ENCODE measurements at regions not wholly inside any gene's neighbourhood (a gene's known extent, or its start where the extent isn't known, plus 50 kb on each side); places are given as distances from the start of the nearest gene placed in this dataset.

DNA sequence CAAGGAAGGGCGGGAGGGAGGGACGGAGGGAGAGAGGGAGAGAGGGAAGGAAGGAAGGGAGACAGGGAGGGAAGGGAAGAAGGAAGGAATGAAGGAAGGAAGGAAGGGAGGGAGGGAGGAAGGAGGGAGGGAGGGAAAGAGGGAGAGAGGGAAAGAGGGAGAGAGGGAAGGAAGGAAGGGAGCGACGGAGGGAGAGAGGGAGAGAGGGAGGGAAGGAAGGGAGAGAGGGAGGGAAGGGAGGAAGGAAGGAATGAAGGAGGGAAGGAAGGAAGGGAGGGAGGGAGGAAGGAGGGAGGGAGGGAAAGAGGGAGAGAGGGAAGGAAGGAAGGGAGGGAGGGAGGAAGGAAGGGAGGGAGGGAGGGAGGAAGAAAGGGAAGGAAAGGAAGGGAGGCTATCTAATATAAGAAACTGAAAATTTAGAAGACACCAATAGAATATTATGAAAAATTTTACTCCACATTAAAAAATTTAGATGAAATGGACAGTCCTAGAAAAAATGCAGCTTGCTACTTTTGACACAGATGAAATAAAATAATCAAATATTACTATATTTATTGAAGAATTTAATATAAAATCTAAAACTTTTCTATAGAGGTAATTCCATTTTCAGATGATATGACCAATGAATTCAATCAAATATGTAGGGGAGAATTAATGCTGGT lies 280.3 kb upstream of the SLITRK3 start:
- Histone ChIP-seq H3K36me3 (ENCODE audit: low read depth, missing control alignments) (no peaks in the 10 kb centered on the region), H3K27ac (no peak overlapping the region), H3K4me3 (no peak overlapping the region), H3K4me1 (no peaks in the 10 kb centered on the region), H3K9me3 (no peaks in the 10 kb centered on the region), H3K27me3 (no peaks in the 10 kb centered on the region)
- TF ChIP-seq, protein P1, sequence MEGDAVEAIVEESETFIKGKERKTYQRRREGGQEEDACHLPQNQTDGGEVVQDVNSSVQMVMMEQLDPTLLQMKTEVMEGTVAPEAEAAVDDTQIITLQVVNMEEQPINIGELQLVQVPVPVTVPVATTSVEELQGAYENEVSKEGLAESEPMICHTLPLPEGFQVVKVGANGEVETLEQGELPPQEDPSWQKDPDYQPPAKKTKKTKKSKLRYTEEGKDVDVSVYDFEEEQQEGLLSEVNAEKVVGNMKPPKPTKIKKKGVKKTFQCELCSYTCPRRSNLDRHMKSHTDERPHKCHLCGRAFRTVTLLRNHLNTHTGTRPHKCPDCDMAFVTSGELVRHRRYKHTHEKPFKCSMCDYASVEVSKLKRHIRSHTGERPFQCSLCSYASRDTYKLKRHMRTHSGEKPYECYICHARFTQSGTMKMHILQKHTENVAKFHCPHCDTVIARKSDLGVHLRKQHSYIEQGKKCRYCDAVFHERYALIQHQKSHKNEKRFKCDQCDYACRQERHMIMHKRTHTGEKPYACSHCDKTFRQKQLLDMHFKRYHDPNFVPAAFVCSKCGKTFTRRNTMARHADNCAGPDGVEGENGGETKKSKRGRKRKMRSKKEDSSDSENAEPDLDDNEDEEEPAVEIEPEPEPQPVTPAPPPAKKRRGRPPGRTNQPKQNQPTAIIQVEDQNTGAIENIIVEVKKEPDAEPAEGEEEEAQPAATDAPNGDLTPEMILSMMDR (IDR thresholded peaks at IDR 0.05) = no peak
- TF ChIP-seq POLR2A (IDR thresholded peaks at IDR 0.05) = no peak
- 86 to 98% methylated on average over 4 of the region's 4 CpGs for WGBS, 2 donors
- no peak for DNase-seq
- intact Hi-C loops (cut with DNase I; ENCODE audit: low total_unique reads) = no loop called here

DNA sequence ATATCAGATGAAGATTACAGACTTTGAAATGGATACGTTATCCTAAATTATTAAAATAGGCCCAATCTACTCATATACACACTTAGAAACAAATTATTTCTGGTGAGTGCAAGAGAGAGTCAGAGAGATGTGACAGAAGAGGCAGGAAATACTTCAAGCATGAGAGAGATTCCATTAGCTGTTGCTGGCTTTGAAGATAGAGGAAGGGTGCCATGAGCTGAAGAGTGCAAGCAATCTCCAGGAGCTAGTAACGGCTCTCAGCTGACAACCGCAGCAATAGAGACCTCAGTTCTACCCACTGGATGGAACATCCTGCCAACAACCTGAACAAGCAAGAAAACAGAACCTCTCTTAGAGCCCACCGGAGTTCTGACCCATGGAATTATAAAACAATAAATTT lies 270.7 kb upstream of the SLITRK3 start:
- DNase-seq = no peak
- no peaks in the 10 kb centered on the region for H3K9me3 ChIP-seq
- H3K36me3 ChIP-seq (ENCODE audit: low read depth, missing control alignments) = no peaks in the 10 kb centered on the region
- H3K4me3 ChIP-seq = no peak overlapping the region
- TF ChIP-seq, protein P1 (IDR thresholded peaks at IDR 0.05) = no peak
- TF ChIP-seq POLR2A (IDR thresholded peaks at IDR 0.05) = no peak
- H3K4me1 ChIP-seq = no peaks in the 10 kb centered on the region
- H3K27me3 ChIP-seq = no peaks in the 10 kb centered on the region
- WGBS, 2 donors = 78 to 92% methylated on average over 4 of the region's 4 CpGs
- intact Hi-C loops (cut with DNase I; ENCODE audit: low total_unique reads) = no loop called here
- no peak overlapping the region for H3K27ac ChIP-seq

DNA sequence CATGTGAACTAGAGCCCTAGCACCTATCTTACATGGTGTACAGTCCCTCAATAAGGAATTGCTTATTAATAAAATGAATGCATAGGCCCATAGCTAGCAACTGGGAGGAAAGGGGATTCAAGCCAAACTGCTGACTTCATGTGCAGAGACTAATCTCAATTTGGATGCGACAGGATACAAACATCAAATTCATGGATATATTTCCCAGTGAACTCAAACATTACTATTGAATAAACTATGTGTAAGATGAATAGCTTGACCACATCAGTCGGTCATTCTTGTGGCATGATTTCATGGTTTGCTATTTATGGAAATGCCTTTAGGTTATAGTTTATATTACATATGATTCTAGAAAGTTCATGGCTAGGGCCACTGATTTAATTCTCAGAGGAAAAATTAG lies 268.6 kb upstream of the SLITRK3 start:
- H3K27ac ChIP-seq = no peak overlapping the region
- intact Hi-C loops (cut with DNase I; ENCODE audit: low total_unique reads) = no loop called here
- no peak overlapping the region for H3K4me3 ChIP-seq
- H3K9me3 ChIP-seq = no peaks in the 10 kb centered on the region
- no peaks in the 10 kb centered on the region for H3K27me3 ChIP-seq
- H3K36me3 ChIP-seq (ENCODE audit: low read depth, missing control alignments) = no peaks in the 10 kb centered on the region
- 91 to 95% methylated on average over 2 of the region's 2 CpGs for WGBS, 2 donors
- TF ChIP-seq, protein P1 (IDR thresholded peaks at IDR 0.05) = no peak
- no peak for TF ChIP-seq POLR2A (IDR thresholded peaks at IDR 0.05)
- no peaks in the 10 kb centered on the region for H3K4me1 ChIP-seq
- no peak for DNase-seq

DNA sequence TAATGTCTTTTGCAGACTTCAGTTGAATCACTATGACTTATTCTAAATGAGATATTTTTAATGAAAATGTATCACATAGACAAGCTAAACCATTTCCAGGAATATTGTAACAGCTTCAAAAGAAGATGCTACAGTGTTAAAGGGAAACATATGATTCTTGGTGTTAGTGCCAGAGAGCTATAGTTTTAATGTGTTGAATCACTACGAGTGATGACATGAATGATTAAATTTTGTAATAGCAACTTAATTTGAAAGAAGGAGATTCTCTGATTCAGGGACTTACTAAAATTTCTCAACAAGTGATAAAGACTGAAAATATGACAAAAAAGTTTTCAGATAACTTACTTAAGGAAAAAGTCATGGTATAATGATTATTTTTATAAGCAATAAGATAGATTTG lies 267.3 kb upstream of the SLITRK3 start:
- no peak for DNase-seq
- intact Hi-C loops (cut with DNase I; ENCODE audit: low total_unique reads) = no loop called here
- H3K27ac ChIP-seq = no peak overlapping the region

More for the DNA sequence above, 267.3 kb upstream of the SLITRK3 start:
- no peak for TF ChIP-seq POLR2A (IDR thresholded peaks at IDR 0.05)
- TF ChIP-seq, protein P1 (IDR thresholded peaks at IDR 0.05) = no peak
- no peaks in the 10 kb centered on the region for H3K9me3 ChIP-seq
- H3K4me1 ChIP-seq = no peaks in the 10 kb centered on the region
- H3K36me3 ChIP-seq (ENCODE audit: low read depth, missing control alignments) = no peaks in the 10 kb centered on the region
- no peak overlapping the region for H3K4me3 ChIP-seq
- 68 to 79% methylated on average over 1 of the region's 1 CpG for WGBS, 2 donors
- no peaks in the 10 kb centered on the region for H3K27me3 ChIP-seq
